BE2C (cell line): ENCODE measurements at regions not wholly inside any gene's neighbourhood (a gene's known extent, or its start where the extent isn't known, plus 50 kb on each side); places are given as distances from the start of the nearest gene placed in this dataset.
"Not testable (repeated sequence)": the region's sequence is repeated elsewhere in the genome, so short reads cannot be mapped to it uniquely, and the experiment has no call there.

ENCODE experiments used
- DNase-seq: peaks from one replicate; pipeline ENCODE4 v3.0.0-alpha.2; 2020
- H3K27me3 ChIP-seq: fragments of 250-450 bp; sonication (Bioruptor Pico); 2 replicates; pipeline ENCODE4 v1.5.1; 2020; ENCODE audit warnings: mild to moderate bottlenecking
- H3K36me3 ChIP-seq: fragments of 250-450 bp; sonication (Bioruptor Pico); 2 replicates; pipeline ENCODE4 v1.5.1; 2020; ENCODE audit warnings: mild to moderate bottlenecking
- H3K4me1 ChIP-seq: fragments of 250-450 bp; sonication (Bioruptor Pico); 2 replicates; pipeline ENCODE4 v1.5.1; 2020
- H3K4me3 ChIP-seq: 2 replicates; pipeline ENCODE4 v1.5.1; 2011; ENCODE audit warnings: low read depth, low read length
- H3K9me3 ChIP-seq: fragments of 250-450 bp; sonication (Bioruptor Pico); 2 replicates; pipeline ENCODE4 v1.5.1; 2020
- TF ChIP-seq, protein P1 (sequence below): IDR thresholded peaks from 2 replicates; pipeline ENCODE4 v1.5.1; 2012; ENCODE audit warnings: mild to moderate bottlenecking, low read depth, low read length

DNA sequence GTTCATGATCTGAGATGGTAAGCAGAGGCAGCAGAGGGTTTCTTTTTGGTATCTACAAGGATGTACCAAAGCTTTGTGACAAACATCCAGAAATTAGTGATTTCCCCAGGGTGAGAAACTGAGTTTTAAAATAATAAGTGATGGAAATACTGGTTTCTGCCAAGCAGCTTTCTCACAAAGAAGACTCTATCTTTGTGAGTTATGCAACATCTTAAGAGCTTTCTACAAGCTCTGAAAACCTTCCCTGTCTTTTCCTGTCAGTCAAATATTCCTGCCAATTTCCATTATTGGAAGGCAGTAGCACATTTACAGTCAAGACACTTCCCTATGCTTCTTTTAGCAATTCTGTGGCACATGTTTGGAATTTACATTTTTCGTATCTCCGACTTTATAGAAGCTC, 264.7 kb upstream of the SPTLC3 start:
- H3K9me3 ChIP-seq = no peaks in the 10 kb centered on the region
- DNase-seq = no peak
- H3K36me3 ChIP-seq = no peaks in the 10 kb centered on the region
- no peaks in the 10 kb centered on the region for H3K4me1 ChIP-seq
- TF ChIP-seq, protein P1, sequence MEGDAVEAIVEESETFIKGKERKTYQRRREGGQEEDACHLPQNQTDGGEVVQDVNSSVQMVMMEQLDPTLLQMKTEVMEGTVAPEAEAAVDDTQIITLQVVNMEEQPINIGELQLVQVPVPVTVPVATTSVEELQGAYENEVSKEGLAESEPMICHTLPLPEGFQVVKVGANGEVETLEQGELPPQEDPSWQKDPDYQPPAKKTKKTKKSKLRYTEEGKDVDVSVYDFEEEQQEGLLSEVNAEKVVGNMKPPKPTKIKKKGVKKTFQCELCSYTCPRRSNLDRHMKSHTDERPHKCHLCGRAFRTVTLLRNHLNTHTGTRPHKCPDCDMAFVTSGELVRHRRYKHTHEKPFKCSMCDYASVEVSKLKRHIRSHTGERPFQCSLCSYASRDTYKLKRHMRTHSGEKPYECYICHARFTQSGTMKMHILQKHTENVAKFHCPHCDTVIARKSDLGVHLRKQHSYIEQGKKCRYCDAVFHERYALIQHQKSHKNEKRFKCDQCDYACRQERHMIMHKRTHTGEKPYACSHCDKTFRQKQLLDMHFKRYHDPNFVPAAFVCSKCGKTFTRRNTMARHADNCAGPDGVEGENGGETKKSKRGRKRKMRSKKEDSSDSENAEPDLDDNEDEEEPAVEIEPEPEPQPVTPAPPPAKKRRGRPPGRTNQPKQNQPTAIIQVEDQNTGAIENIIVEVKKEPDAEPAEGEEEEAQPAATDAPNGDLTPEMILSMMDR = no peak
- H3K27me3 ChIP-seq = no peaks in the 10 kb centered on the region
- H3K4me3 ChIP-seq = no peak overlapping the region

DNA sequence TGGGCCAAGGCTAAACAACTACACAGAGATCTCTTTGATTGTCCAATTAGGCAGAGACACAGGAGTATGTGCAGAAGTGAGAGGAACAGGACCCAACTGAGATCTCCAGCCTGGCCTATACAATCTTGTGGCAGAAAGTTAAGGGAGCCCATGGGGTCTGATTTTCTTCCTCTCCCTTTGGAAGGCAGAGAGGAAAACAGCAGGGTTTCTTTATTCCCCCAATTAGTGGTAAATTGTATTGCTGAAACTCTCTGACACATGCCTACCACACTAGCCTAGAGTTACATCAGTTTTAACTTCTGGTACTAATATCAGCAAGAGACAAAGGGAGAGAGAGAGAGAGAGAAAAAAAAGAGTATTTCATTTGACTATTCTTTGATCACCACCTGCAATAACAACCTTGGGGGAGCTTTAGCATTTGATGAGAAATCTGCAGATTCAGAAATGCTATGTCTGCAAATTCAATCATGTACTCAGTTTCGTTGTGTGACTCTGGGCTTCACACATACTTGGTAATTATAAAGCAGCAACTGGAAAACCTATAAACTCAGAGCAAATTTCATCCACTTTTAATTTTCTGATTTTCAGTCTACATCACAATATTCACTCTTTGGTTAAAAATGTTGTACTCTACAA, 260.3 kb upstream of the SPTLC3 start:
- Histone ChIP-seq H3K9me3 (no peaks in the 10 kb centered on the region), H3K36me3 (no peaks in the 10 kb centered on the region), H3K4me1 (no peaks in the 10 kb centered on the region), H3K27me3 (no peaks in the 10 kb centered on the region), H3K4me3 (no peak overlapping the region)
- DNase-seq = no peak
- TF ChIP-seq, protein P1 = no peak

DNA sequence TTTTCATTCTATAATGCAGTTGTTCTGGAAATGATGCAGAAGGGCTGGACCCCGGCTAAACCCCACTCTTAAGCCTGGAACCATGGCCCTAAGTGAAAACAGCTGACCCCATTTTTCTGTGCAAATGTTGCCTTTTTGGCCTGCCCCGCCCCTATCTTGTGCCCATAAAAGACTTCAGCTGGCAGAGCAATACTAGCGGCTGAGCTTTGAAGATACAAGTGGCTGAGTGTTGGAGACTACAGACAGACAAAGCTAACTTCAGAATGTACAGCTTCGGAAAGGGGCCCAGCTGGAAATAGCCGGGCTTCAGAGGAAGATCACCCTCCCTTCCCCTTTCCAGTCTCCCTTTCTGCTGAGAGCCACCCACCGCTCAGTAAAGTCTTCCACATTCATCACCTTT, 258.6 kb upstream of the SPTLC3 start:
- Histone ChIP-seq H3K27me3 (no peaks in the 10 kb centered on the region), H3K4me1 (no peaks in the 10 kb centered on the region), H3K4me3 (no peak overlapping the region), H3K9me3 (no peaks in the 10 kb centered on the region), H3K36me3 (no peaks in the 10 kb centered on the region)
- TF ChIP-seq, protein P1 = no peak
- DNase-seq = no peak

DNA sequence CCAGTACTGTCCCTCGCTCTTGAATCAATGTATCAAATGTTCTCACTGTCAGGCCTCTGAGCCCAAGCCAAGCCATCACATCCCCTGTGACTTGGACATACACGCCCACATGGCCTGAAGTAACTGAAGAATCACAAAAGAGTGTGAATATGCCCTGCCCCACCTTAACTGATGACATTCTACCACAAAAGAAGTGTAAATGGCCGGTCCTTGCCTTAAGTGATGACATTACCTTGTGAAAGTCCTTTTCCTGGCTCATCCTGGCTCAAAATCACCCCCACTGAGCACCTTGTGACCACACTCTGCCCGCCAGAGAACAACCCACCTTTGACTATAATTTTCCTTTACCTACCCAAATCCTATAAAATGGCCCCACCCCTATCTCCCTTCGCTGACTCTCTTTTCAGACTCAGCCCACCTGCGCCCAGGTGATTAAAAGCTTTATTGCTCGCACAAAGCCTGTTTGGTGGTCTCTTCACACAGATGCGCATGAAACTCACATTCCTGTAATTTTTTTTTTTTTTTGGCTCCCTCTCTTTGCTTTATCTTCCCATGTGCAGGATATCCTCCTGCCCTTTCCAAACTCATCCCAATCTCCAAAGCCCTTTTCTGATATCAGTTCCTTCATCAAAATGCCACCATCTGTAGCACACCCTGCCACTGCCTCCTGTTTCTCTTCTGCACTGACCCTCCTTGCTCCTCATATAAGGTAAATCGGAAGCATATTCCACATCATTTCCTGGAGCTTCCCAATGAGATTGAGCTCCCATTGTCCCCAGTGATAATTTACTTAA, 255.7 kb upstream of the SPTLC3 start:
- not testable (repeated sequence) for H3K36me3 ChIP-seq, H3K27me3 ChIP-seq, H3K4me1 ChIP-seq, H3K4me3 ChIP-seq, H3K9me3 ChIP-seq, DNase-seq

DNA sequence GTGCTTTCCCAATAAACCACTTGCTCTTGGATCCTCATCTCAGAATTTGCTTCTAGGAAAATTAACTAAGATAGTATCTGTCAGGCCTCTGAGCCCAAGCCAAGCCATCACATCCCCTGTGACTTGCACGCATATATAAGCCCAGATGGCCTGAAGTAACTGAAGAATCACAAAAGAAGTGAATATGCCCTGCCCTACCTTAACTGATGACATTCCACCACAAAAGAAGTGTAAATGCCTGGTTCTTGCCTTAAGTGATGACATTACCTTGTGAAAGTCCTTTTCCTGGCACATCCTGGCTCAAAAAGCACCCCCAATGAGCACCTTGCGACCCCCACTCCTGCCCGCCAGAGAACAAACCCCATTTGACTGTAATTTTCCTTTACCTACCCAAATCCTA, 255.0 kb upstream of the SPTLC3 start:
- H3K4me3 ChIP-seq, H3K9me3 ChIP-seq, H3K4me1 ChIP-seq, H3K27me3 ChIP-seq, H3K36me3 ChIP-seq, DNase-seq: not testable (repeated sequence)

DNA sequence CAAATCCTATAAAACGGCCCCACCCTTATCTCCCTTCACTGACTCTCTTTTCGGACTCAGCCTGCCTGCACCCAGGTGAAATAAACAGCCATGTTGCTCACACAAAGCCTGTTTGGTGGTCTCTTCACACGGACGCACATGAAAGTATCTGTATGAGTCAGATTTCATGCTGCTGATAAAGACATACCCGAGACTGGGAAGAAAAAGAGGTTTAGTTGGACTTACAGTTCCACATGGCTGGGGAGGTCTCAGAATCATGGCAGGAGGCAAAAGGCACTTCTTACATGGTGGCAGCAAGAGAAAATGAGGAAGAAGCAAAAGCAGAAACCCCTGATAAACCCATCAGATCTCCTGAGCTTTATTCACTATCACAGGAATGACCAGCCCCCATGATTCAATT, 249.3 kb upstream of the SPTLC3 start:
- H3K36me3 ChIP-seq, H3K9me3 ChIP-seq, H3K4me1 ChIP-seq, DNase-seq, H3K27me3 ChIP-seq, H3K4me3 ChIP-seq: not testable (repeated sequence)

DNA sequence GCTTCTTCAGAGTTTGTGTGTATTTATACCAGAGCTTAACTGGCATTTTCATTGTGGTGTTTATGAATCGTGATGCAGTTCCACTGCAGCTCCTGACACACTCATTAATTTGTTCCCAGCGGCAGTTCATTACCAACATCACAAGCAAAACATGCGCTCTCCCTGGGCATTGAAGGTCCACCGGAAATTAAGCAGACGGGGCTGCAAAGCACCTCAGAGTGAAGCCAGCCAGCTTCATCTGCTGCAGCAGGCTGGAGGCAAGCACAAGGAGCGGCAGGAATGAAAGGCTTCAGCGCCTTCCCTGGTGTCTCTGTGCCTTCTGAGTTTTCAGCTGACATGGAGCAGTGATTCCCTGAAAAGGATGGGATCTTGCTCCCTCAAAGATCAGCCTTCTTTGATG, 246.0 kb upstream of the SPTLC3 start:
- H3K4me3 ChIP-seq = no peak overlapping the region
- DNase-seq = peak; percentile 14
- H3K9me3 ChIP-seq = no peaks in the 10 kb centered on the region; the same call in 1 of the 2 replicates
- H3K36me3 ChIP-seq = no peaks in the 10 kb centered on the region
- no peaks in the 10 kb centered on the region for H3K27me3 ChIP-seq
- TF ChIP-seq, protein P1 = no peak
- 0 out of 2 replicates have a peak, but pooled peaks cover 2% of the 10 kb centered on the region for H3K4me1 ChIP-seq
